Adrenal gland (tissue), 5 donors: ENCODE measurements at regions not wholly inside any gene's neighbourhood (a gene's known extent, or its start where the extent isn't known, plus 50 kb on each side); places are given as distances from the start of the nearest gene placed in this dataset.

Experiments
- CTCF ChIP-seq, 6 experiments: fragments of 450-650 bp in 4 of 6; fragments of 200-600 bp in 2 of 6; sonication (generic) in 1 of 6; IDR thresholded peaks; 1 replicate in 5 of 6; 2 replicates in 1 of 6; pipeline versions ENCODE4 v1.5.1 to v1.8.0; 2016 to 2021; ENCODE audit warnings: antibody characterized with exemption in 6 of 6, mild to moderate bottlenecking in 2 of 6, moderate library complexity in 1 of 6
- POLR2A ChIP-seq, 2 donors: fragments of 450-650 bp; IDR thresholded peaks; one replicate each; pipeline ENCODE4 v1.6.1; 2017; ENCODE audit warnings: antibody characterized with exemption in 2 of 2, mild to moderate bottlenecking in 2 of 2, moderate library complexity in 1 of 2
- donor health status: DM: no; HTN: no; CAD: no.

DNA sequence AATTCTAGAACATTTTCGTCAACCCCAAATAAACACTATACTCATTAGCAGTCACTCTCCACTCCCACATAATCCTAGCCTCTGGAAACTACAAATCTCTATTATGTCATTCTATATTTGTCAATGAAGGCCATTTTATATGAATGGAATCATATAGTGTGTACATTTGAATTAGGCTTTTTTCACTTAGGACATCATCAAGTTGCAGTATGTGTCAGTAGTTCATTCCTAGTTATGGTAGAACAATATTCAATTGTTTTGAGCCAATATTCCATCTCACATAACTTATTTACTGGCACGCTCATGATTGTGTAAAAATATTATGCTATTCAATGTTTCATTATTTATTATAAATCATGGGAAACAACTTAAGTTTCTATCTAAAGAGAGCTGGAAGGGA lies 1610.4 kb upstream of the MIR17HG start:
- no peak for TF ChIP-seq POLR2A (IDR thresholded peaks at IDR 0.05)
- TF ChIP-seq CTCF (IDR thresholded peaks at IDR 0.05) = no peak
